ENCODE measurements at regions not wholly inside any gene's neighbourhood (a gene's known extent, or its start where the extent isn't known, plus 50 kb on each side); places are given as distances from the start of the nearest gene placed in this dataset.

- Histone ChIP-seq H3K4me1 (no peaks in the 10 kb centered on the region), H3K36me3 (no peaks in the 10 kb centered on the region), H3K9me3 (no peaks in the 10 kb centered on the region), H3K4me3 (no peak overlapping the region), H3K27me3 (no peaks in the 10 kb centered on the region), H3K27ac (no peak overlapping the region)
- TF ChIP-seq POLR2A (IDR thresholded peaks at IDR 0.05), result no peak
- DNase-seq (no peak), ATAC-seq (peak in 2 of 4 donors; percentile 19 to 44)
- intact Hi-C loops (cut with DNase I), result no loop called here
- 43% methylated on average over 4 of the region's 4 CpGs for WGBS (ENCODE audit: insufficient coverage, low coverage, low lambda C conversion rate, missing lambda C conversion rate)
Observed at GRCh38 chr3:164450276-164450905, 627.9 kb downstream of the SI start.

DNA sequence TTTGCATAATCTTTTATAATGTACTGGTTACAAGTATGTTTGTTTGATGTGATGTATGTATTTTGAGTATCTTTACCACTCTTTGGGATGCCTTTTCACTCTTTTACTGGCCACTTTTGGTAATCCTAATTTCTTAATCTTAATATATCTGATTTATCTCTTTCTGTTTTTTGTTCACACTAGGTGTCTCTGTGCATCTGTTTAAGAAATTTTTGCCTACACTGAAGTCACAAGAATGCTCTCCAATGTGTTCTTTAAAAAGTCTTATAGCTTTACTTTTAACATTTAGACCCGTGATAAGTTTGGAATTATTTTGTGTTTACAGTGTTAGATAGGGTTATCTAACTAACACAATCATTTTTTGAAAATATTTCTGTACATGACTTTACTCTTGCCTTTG lies 659.1 kb downstream of the SI start:
- intact Hi-C loops (cut with DNase I), result no loop called here
- H3K4me3 ChIP-seq, result no peak overlapping the region
- DNase-seq (no peak), ATAC-seq (peak in 1 of 4 donors; percentile 36)
- no peak overlapping the region for H3K27ac ChIP-seq
- TF ChIP-seq, protein P1, sequence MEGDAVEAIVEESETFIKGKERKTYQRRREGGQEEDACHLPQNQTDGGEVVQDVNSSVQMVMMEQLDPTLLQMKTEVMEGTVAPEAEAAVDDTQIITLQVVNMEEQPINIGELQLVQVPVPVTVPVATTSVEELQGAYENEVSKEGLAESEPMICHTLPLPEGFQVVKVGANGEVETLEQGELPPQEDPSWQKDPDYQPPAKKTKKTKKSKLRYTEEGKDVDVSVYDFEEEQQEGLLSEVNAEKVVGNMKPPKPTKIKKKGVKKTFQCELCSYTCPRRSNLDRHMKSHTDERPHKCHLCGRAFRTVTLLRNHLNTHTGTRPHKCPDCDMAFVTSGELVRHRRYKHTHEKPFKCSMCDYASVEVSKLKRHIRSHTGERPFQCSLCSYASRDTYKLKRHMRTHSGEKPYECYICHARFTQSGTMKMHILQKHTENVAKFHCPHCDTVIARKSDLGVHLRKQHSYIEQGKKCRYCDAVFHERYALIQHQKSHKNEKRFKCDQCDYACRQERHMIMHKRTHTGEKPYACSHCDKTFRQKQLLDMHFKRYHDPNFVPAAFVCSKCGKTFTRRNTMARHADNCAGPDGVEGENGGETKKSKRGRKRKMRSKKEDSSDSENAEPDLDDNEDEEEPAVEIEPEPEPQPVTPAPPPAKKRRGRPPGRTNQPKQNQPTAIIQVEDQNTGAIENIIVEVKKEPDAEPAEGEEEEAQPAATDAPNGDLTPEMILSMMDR (IDR thresholded peaks at IDR 0.05), result peak; percentile 16 to 43 (median 23)
- TF ChIP-seq POLR2A (IDR thresholded peaks at IDR 0.05), result no peak
- H3K36me3 ChIP-seq, result no peaks in the 10 kb centered on the region
- H3K4me1 ChIP-seq, result no peaks in the 10 kb centered on the region
- WGBS (ENCODE audit: insufficient coverage, low coverage, low lambda C conversion rate, missing lambda C conversion rate), result 29% methylated on average over 1 of the region's 1 CpG
- H3K27me3 ChIP-seq, result no peaks in the 10 kb centered on the region
- no peaks in the 10 kb centered on the region for H3K9me3 ChIP-seq

GRCh38 chr3:164418414-164418813 lies 659.9 kb downstream of the SI start:
- ATAC-seq, result no peak
- TF ChIP-seq, protein P1 (IDR thresholded peaks at IDR 0.05), result no peak
- no peak for TF ChIP-seq POLR2A (IDR thresholded peaks at IDR 0.05)
- no peak for DNase-seq
- H3K27ac ChIP-seq, result no peak overlapping the region
- intact Hi-C loops (cut with DNase I), result no loop called here
- no peaks in the 10 kb centered on the region for H3K4me1 ChIP-seq
- no peak overlapping the region for H3K4me3 ChIP-seq
- H3K27me3 ChIP-seq, result no peaks in the 10 kb centered on the region
- no peaks in the 10 kb centered on the region for H3K36me3 ChIP-seq
- 50% methylated on average over 1 of the region's 1 CpG for WGBS (ENCODE audit: insufficient coverage, low coverage, low lambda C conversion rate, missing lambda C conversion rate)
- H3K9me3 ChIP-seq, result no peaks in the 10 kb centered on the region

- Histone ChIP-seq H3K4me1 (no peaks in the 10 kb centered on the region), H3K27ac (no peak overlapping the region), H3K4me3 (no peak overlapping the region), H3K27me3 (no peaks in the 10 kb centered on the region), H3K9me3 (no peaks in the 10 kb centered on the region), H3K36me3 (no peaks in the 10 kb centered on the region)
- intact Hi-C loops (cut with DNase I), result no loop called here
- DNase-seq, result no peak
- no peak for ATAC-seq
- TF ChIP-seq, protein P1 (IDR thresholded peaks at IDR 0.05), result no peak
- TF ChIP-seq POLR2A (IDR thresholded peaks at IDR 0.05), result no peak
Observed at GRCh38 chr3:164417955-164418354, 660.3 kb downstream of the SI start.

DNA sequence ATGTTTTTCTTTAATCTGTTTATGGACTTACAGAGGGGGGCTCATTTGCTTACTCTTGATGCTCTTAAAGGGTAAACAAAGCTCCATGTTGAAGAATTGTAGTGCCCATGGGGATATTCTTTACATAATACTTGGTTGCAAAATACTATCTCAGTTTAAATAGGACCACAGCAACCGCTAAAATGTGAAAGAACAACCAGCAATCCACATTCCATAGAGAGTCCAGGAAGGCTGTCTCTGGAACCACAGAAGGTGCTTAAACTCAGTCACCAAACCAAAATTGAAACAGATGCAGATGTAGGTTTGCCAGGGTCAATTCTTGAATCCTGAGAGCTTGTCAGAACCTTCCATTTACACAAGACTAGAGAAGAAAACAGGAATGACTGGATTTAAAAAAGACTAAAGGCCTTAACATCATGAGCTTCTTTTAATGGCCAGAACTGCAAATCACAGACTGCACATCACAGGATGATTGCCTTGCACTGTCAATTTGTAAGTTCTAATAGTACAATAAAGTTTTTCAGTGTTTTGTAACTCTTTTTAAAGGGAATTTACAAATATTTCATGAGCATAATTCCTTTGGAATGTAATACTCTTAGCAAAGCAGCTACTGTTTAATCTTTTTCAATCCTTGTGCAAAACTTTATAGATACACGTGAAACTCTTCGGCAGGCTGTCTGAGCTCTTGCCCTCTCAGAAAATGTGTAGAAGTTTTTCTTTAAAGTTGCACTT lies 661.6 kb downstream of the SI start:
- TF ChIP-seq POLR2A (IDR thresholded peaks at IDR 0.05), result no peak
- TF ChIP-seq, protein P1 (IDR thresholded peaks at IDR 0.05), result no peak
- Histone ChIP-seq H3K36me3 (no peaks in the 10 kb centered on the region), H3K9me3 (no peaks in the 10 kb centered on the region), H3K4me3 (no peak overlapping the region), H3K4me1 (no peaks in the 10 kb centered on the region), H3K27me3 (no peaks in the 10 kb centered on the region), H3K27ac (no peak overlapping the region)
- intact Hi-C loops (cut with DNase I), result no loop called here
- DNase-seq, result no peak
- no peak for ATAC-seq
- 48% methylated on average over 3 of the region's 3 CpGs for WGBS (ENCODE audit: insufficient coverage, low coverage, low lambda C conversion rate, missing lambda C conversion rate)
